ENCODE measurements at regions not wholly inside any gene's neighbourhood (a gene's known extent, or its start where the extent isn't known, plus 50 kb on each side); places are given as distances from the start of the nearest gene placed in this dataset.

- no peak for DNase-seq (ENCODE audit: low read depth)
Observed at GRCh38 chr5:58113172-58113571, 346.7 kb downstream of the PLK2 start.

GRCh38 chr5:58108511-58108910, 351.4 kb downstream of the PLK2 start:
- DNase-seq (ENCODE audit: low read depth): no peak

- DNase-seq (ENCODE audit: low read depth): no peak
Observed at GRCh38 chr5:58107704-58108103, 352.2 kb downstream of the PLK2 start.

DNA sequence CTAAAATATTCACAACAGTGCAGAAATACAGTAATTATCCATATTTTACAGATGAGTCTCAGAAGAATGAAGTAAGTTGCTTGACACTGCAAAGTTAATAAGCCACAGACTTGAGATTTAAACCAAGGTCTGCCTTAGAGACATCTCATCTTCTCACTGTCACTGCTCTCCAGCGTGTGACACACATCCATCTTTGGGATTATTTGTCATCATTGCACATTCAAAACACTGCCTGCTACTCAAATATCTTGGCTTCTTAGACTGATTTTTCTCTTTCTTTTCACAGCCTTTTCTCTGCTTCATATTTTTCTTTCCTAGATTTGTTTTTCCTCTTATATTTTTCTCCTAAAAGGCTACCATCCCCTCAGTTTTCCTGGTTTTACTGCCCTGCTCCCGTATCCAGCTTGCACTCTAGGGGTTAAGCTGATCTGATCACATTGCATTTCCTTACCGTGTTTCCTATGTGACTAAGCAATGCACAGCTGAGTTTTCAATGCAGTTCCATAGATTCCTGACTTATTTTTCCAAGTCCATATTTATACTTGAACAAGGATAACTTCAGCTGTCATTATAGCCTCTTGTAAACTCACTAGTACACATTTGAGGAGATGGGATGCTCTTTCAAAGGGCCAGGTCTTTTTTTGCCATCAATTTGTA, 353.0 kb downstream of the PLK2 start:
- no peak for DNase-seq (ENCODE audit: low read depth)

DNA sequence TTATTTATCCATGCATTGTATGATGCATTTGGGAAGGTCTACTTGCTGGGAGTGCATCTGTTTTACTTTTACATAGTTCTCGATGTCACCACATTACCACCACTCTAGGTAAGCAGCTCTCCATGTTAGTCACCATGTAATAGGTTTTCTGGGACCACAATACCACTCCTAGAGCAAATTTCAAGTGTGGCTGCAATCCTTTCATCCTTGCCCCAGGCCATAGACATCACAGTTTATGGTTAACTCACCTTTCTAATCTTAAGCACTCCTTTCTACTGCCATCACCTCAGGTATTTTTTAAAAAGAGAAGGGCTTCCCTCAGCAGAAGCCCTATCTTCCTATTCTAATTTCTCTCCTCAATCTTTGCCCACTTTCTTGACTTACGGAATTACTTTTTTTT, 354.1 kb downstream of the PLK2 start:
- no peak for DNase-seq (ENCODE audit: low read depth)

DNA sequence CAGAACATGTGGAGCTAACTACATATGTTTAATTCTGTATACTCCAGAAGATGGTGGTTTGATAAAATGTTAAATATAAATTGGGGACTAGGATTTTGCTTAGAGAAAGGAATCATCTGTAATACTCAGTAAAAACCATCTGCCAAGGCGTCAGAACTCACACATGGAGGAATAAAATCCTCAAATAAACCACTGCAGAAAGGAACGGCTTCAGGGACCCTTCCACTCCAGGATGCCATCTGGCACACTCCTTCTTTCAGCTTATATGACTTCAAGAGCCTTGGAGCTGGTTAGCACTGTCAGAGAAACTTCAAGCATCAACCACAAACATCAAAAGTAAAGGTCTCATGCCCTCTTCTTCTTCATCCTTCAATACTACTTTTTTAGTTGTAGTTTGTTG, 360.6 kb downstream of the PLK2 start:
- no peak for DNase-seq (ENCODE audit: low read depth)

- DNase-seq (ENCODE audit: low read depth): peak; percentile 28
Observed at GRCh38 chr5:58094031-58094430, 365.9 kb downstream of the PLK2 start.

- DNase-seq (ENCODE audit: low read depth): no peak
Observed at GRCh38 chr5:58090704-58091103, 369.2 kb downstream of the PLK2 start.

- DNase-seq (ENCODE audit: low read depth): no peak
Observed at GRCh38 chr5:58088941-58089340, 370.9 kb downstream of the PLK2 start.

GRCh38 chr5:58087905-58088304, 372.0 kb downstream of the PLK2 start:
- DNase-seq (ENCODE audit: low read depth): no peak

DNA sequence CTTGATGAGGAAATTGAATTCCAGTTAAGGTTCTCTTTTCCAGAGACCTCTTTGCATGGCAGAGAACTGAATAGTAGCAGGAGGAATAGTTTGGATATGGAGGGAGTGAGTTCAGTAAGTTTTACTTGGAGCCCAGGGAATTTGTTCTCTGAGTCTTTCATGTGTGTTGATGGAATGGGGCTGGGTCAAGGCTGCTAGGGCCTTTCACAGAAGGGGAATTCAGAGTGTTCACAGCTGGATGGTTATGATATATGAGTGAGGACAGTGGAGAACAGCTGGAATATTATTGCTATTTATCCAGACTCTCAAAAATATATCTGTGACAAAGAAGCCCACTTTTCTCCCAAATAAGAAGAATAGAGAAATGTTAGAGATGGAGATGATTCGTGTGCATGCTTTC, 372.8 kb downstream of the PLK2 start:
- no peak for DNase-seq (ENCODE audit: low read depth)

- DNase-seq (ENCODE audit: low read depth): no peak
Observed at GRCh38 chr5:58085800-58086199, 374.1 kb downstream of the PLK2 start.

- no peak for DNase-seq (ENCODE audit: low read depth)
Observed at GRCh38 chr5:58081435-58081834, 378.5 kb downstream of the PLK2 start.

- no peak for DNase-seq (ENCODE audit: low read depth)
Observed at GRCh38 chr5:58080573-58080972, 379.3 kb downstream of the PLK2 start.

DNA sequence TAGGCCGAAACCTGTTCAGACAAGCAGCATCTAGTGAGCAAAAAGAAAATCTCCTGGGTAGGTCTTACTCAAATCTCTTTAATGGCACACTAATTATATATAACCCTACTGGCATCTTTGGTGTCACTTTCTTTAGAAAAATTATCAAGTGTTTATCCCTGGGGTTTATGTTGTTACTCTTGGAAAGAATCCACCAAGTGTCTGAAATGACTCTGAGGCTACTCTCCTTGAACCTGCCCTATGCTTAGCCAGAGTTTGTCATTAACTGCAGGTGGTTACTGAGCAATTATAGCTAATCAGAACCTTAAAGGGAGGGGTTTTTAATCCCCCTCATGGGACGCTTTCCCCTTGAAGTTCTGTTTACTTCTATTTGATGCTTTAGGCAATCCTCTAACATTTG, 381.9 kb downstream of the PLK2 start:
- no peak for DNase-seq (ENCODE audit: low read depth)

GRCh38 chr5:58077416-58077815, 382.5 kb downstream of the PLK2 start:
- no peak for DNase-seq (ENCODE audit: low read depth)

DNA sequence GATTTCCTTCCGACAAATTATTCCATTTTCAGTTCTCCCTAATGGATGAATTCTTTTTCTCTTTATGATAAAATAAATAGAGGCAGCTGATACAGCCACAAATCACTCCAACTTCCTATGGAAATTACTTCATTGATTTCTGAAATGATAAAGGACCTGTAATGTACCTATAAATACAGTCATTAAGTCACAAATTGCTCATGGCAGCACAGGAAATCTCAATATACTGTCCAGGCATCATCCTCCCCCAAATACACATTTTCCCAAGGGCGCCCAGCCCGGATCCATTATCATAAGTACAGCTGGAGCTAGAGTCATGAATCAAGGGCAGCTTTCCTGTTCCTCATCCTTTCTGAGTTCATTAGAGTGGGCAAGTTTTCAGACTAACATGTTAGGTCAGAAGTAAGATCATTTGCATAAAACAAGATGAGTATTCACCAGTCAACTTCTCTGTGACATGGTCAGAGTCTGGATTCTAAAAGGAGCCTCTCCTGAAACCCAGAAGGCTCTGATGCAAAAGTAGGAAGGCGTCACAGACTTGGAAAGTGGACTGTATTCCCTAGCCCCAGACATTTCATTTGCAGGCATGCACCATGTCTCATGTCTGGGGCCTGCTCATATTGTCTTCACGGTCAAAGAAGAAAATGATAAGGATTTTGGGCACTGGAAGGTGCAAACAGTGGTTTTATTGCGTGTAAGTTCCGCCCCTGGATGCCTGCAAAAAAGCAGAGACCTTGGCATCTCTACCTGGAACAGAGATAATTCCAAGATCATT, 383.2 kb downstream of the PLK2 start:
- DNase-seq (ENCODE audit: low read depth): no peak

DNA sequence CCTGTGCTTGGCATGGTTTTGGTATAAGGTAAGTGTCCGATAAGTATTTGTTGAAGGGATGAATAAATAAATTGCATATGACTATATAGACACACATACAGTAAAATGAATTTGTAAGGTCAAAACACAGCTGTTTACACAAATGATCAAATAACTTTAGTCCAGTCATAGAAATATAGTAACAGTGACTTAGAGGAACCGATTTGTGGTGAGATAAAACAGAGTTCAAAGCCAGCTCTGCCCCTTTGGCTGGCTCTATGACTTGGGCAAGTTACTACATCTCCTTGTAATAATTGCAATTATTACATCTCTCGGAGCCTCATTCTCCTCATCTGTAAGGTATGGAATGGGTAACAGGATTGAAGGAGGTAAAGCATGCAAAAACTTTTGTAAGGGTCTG, 384.0 kb downstream of the PLK2 start:
- DNase-seq (ENCODE audit: low read depth): no peak

- DNase-seq (ENCODE audit: low read depth): no peak
Observed at GRCh38 chr5:58074717-58075116, 385.2 kb downstream of the PLK2 start.

- no peak for DNase-seq (ENCODE audit: low read depth)
Observed at GRCh38 chr5:58074222-58074621, 385.7 kb downstream of the PLK2 start.

GRCh38 chr5:58073243-58073642, 386.6 kb downstream of the PLK2 start:
- DNase-seq (ENCODE audit: low read depth): no peak

GRCh38 chr5:58072300-58072965, 387.5 kb downstream of the PLK2 start:
- no peak for DNase-seq (ENCODE audit: low read depth)

DNA sequence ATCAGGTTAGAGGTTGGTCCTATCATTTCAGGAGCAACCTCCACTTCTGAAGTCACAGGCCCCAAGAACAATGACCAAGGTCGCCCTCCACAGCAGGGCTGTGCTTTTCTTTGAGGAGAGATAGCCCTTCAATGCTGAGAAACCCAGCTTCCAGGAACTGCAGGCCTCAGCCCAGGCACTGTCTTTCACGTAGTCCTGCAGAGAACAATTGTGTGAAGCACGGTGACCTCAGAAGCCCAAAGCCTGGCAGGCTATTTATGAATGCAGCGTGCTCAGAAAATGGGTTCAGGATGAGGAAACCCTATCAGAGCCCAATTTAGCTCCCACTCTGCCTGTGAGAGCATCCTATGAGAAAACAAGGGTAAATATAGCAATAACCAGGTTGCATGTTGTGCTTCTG, 388.3 kb downstream of the PLK2 start:
- no peak for DNase-seq (ENCODE audit: low read depth)

Measured in GM04504 (cell line).